K562 (cell line): ENCODE measurements at regions not wholly inside any gene's neighbourhood (a gene's known extent, or its start where the extent isn't known, plus 50 kb on each side); places are given as distances from the start of the nearest gene placed in this dataset.

Experiments used
- CTCF ChIP-seq, 3 experiments: IDR thresholded peaks in 2 of 3; conservative IDR thresholded peaks in 1 of 3; 2 replicates each; pipeline ENCODE4 v1.5.1; 2011 to 2012; ENCODE audit warnings: low read length in 3 of 3, mild to moderate bottlenecking in 3 of 3, control low read depth in 2 of 3, improper control_type of control experiment in 1 of 3, inconsistent platforms in 1 of 3, low read depth in 1 of 3, mixed read lengths in 1 of 3, moderate library complexity in 1 of 3; ENCODE audit not compliant: insufficient read depth in 2 of 3
- TARDBP ChIP-seq: fragments of 450-650 bp; IDR thresholded peaks from 2 replicates; pipeline ENCODE4 v1.6.1; 2016

- TF ChIP-seq CTCF (IDR thresholded peaks at IDR 0.05 in 2 of 3, conservative IDR thresholded peaks at IDR 0.05 in 1 of 3; ENCODE audit: insufficient read depth in 2 of 3, low read depth in 1 of 3, low read length in 3 of 3) (no peak), TARDBP (no peak)
Measured at GRCh38 chr21:41567901-41568510, 60.0 kb upstream of the TMPRSS2 start.
